GM18498 (cell line): ENCODE measurements at regions not wholly inside any gene's neighbourhood (a gene's known extent, or its start where the extent isn't known, plus 50 kb on each side); places are given as distances from the start of the nearest gene placed in this dataset.
"Not testable (repeated sequence)": the region's sequence is repeated elsewhere in the genome, so short reads cannot be mapped to it uniquely, and the experiment has no call there.

Experiments used
- ATAC-seq: cut with Tn5 transposase; IDR thresholded peaks from one replicate; pipeline ENCODE4 v1.9.1; 2021; ENCODE audit warnings: mild to moderate bottlenecking, moderate library complexity; ENCODE audit not compliant: unreplicated experiment

DNA sequence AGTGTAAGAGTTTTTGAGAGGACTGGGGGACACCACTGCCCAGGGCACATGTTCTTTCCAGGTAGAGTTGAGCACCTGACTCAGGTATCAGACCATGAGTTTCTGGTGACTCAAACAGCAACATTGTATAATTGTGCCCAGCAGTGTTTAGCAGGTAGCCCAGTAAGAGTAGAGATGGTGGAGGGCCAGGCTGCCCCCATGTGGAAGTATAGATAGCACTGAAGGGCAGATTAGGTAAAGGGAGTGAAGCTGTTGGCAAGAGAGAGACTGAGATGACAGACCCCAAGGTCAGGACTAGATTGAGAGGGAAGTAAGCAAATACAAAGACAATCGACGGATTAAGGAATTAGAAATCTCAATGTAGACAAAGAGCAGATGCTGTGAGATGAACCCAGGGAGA is 74.6 kb downstream of the TRIM42 start:
- no peak for ATAC-seq

DNA sequence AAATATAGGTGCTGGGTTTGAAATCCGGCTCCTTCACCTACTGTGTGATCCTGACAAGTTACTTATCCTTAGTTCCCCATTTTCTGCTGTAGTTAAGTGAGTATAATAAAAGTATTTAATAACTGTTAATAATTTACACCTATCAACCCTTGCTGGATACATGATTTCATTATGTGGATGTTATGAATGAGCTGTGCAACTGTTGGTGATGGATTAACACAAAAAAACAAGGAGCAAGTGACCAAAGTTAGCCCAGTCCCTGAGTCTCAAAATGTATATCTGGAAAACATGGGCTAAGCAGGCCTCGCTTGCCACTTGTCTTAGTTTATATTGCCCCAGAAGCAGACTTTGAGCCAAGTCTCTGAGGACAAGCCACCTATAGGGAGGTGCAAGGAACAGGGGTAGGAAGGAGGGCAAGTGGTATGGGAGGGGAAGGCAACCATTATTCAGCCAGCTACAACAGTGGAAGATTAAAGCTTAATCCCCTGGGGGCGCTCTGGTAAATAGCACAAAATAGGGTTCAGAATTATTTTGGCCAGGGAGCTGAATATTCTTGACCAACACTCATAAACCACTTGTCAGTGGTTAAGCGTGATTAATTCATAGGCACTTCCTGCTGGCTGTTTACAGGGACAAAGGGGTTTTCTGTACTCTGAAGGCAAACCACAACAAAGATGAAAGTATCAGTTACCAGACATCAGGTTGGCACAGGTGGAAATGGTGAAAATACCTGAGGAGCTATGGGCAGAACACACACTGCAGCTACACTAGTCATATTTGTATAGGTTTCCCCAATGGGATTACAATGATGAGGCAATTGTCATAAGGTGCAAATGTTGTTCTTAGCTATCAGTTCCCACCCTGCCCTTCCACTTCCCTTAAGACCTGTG is 76.2 kb downstream of the TRIM42 start:
- ATAC-seq = peak; percentile 67

GRCh38 chr3:140754936-140755335 is 77.1 kb downstream of the TRIM42 start:
- no peak for ATAC-seq

GRCh38 chr3:140756240-140757016 is 78.6 kb downstream of the TRIM42 start:
- peak; percentile 74 for ATAC-seq

DNA sequence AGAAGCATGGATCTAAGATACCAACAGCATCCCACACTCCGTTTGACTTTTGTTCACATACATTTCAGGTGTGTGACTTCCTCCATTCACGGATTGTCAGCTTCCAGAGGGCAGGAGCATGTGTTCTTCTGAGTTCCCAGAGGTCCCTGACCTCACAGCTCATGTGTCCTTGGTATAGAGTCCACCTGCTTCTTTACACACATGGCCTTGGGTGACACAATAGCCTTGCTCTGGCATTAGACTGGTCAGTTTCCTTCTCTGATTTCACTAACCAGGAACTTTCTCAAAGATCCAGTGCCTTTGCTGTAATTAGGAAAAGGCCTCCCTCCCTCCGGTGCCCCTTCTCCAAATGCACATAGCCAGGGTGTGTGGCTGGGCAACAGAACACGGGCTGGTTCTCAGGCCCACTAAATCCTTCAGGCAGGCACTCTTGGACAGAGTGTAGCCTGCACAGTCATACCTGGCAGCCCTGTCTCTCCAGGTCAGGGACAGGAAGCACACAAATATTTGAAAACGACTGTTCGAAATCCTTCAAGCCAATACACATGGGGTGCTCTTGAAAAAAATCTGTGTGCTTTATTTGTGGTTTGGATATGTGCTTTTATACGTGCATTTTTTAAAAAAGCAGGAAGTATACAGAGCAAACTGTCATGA is 81.1 kb downstream of the TRIM42 start:
- no peak for ATAC-seq

DNA sequence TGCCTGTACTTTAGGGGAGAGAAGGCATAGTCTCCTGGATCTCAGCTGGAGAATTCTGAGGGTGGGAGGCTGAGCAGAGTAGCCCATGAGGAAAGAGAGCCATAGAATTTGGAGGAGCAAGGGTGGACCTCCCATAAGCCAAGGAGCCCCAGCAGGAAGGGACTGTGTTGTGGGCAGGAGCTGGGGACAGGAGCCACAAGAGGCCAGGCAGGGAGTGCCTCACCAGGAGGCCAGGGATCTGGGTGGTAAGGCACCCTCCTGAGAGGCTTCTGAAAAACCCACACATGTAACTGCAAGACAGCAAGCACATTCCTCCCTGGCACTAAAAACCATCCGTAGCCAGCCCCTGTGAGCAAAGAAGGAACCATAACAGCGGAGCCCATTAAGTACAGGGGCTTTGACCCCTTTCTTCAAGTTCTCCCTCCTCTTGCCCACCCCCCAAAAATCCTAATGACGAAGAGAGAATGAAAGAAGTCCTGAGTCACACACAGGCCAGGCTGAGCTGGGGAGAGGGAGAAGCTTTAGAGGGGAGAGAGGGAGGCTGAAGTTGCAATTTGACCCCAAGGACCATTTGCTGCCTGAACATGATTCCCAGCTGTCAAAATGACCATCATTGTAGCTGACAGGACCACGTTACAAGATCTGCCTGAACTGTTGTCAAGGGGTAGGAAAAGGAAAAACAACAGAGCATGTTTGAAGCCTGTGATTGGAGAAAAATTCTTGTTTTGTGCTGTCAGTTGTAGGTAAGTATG is 82.6 kb downstream of the TRIM42 start:
- ATAC-seq = no peak

GRCh38 chr3:140761076-140761639 is 83.3 kb downstream of the TRIM42 start:
- ATAC-seq = no peak

GRCh38 chr3:140762746-140763145 is 84.9 kb downstream of the TRIM42 start:
- ATAC-seq = no peak

- ATAC-seq = no peak
Measured at GRCh38 chr3:140763532-140763931, 85.7 kb downstream of the TRIM42 start.

- no peak for ATAC-seq
Measured at GRCh38 chr3:140765246-140765645, 87.4 kb downstream of the TRIM42 start.

DNA sequence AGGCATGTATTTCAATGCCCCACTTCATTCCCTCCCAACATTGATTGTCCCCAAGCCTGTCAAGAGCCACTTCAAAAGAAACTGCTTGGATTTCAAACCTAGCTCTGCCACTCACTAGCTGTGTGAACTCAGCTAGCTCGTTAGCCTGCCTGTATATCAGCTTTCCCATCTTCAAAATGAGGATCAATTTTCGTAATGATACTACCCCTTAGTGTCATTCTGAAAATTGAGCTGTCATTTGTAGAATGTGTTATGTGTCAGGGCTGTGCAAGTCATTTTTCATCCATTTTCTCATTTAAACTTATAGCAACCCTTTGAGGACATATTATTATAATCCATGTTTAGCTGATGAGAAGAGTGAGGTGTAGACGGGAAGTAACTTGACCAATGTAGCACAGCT is 88.6 kb downstream of the TRIM42 start:
- ATAC-seq = no peak

DNA sequence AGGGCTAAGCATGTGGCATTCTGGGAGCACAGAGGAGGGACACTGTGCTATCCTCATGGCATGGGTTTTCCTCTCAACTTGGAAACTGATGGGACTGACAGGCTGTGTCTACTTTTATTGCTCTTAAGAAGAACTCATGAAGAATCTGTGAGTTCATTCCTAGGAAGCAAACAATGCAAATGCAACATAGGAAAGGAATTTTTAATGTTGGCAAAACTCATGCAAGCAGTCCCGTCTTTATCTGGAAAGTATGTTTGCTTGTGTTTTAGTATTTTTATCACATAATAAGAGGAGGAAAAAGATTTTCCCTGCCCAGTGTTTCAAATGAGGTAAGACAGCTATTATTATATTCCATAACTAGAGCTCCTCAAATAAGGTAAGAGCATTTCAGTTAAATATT is 89.7 kb downstream of the TRIM42 start:
- ATAC-seq = no peak

- no peak for ATAC-seq
Measured at GRCh38 chr3:140768941-140769340, 91.1 kb downstream of the TRIM42 start.

DNA sequence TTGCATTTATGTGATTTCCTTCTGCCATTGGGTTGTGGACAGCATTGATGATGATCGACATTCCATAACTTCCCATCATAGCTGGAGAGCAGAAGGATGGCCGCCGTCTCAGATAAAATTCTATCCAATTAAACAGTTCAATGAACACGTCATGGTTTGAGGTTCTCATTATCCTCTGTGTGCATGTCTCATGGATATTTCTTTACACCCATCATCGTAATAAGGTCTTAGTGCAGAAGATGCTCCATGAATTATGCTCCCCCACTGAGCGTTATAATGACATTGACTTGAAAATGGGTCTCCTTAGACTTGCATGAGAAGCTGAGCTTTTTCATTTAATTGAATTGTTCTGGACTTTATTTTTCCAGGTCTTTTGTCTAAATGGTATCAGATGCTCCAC is 92.1 kb downstream of the TRIM42 start:
- ATAC-seq = no peak

GRCh38 chr3:140770977-140771667 is 93.3 kb downstream of the TRIM42 start:
- ATAC-seq = no peak

GRCh38 chr3:140777631-140778233 is 99.9 kb downstream of the TRIM42 start:
- ATAC-seq = no peak

DNA sequence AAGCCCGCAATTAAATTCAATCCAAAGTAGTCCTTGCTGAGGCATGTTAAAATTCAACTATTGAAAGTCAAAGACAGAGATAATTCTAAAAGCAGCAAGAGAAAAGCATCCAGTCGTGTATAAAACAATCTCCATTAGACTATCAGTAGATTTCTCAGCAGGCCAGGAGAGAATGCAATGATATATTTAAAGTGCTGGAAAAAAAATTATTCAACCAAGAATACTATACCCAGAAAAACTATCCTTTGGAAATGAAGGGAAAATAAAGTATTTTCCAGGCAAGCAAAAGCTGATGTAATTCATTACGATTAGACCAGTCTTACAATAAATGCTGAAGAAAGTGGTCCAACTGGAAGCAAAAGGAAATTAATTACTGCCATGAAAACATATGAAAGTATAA is 113.5 kb downstream of the TRIM42 start:
- ATAC-seq = no peak

GRCh38 chr3:140794507-140794906 is 116.6 kb downstream of the TRIM42 start:
- ATAC-seq = no peak

DNA sequence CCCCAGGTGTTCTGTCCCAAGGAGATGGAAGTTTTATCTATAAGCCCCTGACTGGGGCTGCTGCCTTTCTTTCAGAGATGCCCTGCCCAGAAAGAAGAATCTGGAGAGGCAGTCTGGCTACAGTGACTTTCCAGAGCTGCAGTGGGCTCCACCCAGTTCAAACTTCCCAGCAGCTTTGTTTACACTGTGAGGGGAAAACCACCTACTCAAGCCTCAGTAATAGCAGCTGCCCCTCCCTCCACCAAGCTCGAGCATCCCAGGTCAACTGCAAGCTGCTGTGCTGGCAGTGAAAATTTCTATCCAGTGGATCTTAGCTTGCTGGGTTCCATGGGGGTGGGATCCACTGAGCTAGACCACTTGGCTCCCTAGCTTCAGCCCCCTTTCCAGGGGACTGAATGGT is 125.0 kb downstream of the TRIM42 start:
- not testable (repeated sequence) for ATAC-seq

GRCh38 chr3:140809316-140809715 is 131.5 kb downstream of the TRIM42 start:
- ATAC-seq = no peak
